ENCODE measurements at regions not wholly inside any gene's neighbourhood (a gene's known extent, or its start where the extent isn't known, plus 50 kb on each side); places are given as distances from the start of the nearest gene placed in this dataset.

DNA sequence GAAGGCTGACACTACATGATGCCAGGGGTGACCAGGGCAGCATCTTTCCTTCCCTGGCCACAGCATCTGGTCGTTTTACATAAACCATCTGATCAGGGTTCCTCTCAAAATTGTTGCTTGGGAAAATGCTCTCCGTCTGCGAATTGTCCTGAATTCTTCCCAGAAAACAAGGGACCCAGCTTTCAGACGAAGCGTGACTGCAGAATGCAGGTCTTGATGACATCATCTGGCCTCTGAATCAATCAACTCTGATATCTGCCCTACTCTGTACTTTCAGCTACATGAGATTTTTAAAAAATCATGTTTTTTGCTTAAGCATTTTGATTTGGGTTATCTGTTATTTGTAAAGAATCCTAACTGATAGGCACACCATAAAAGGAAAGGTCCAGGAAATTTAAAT is 246.6 kb upstream of the IRS2 start:
- intact Hi-C loops (cut with DNase I), result no loop called here
- Histone ChIP-seq H3K27ac (replicated peaks in 1 of 4) (no peak overlapping the region), H3K27me3 (no peaks in the 10 kb centered on the region), H3K4me1 (no peaks in the 10 kb centered on the region), H3K36me3 (no peaks in the 10 kb centered on the region), H3K4me3 (no peak overlapping the region), H3K9me3 (no peaks in the 10 kb centered on the region)
- WGBS, result 59% methylated on average over 5 of the region's 5 CpGs
- no peak for DNase-seq (ENCODE audit: extremely low spot score)
- TF ChIP-seq EP300 (IDR thresholded peaks at IDR 0.05) (no peak), POLR2A (IDR thresholded peaks at IDR 0.05; ENCODE audit: low read depth) (no peak), POLR2AphosphoS5 (IDR thresholded peaks at IDR 0.05) (no peak)
- TF ChIP-seq, protein P1, sequence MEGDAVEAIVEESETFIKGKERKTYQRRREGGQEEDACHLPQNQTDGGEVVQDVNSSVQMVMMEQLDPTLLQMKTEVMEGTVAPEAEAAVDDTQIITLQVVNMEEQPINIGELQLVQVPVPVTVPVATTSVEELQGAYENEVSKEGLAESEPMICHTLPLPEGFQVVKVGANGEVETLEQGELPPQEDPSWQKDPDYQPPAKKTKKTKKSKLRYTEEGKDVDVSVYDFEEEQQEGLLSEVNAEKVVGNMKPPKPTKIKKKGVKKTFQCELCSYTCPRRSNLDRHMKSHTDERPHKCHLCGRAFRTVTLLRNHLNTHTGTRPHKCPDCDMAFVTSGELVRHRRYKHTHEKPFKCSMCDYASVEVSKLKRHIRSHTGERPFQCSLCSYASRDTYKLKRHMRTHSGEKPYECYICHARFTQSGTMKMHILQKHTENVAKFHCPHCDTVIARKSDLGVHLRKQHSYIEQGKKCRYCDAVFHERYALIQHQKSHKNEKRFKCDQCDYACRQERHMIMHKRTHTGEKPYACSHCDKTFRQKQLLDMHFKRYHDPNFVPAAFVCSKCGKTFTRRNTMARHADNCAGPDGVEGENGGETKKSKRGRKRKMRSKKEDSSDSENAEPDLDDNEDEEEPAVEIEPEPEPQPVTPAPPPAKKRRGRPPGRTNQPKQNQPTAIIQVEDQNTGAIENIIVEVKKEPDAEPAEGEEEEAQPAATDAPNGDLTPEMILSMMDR (IDR thresholded peaks at IDR 0.05), result no peak

- no peak for DNase-seq (ENCODE audit: extremely low spot score)
- Histone ChIP-seq H3K36me3 (no peaks in the 10 kb centered on the region), H3K27ac (replicated peaks in 1 of 4) (no peak overlapping the region), H3K4me1 (no peaks in the 10 kb centered on the region), H3K9me3 (no peaks in the 10 kb centered on the region), H3K4me3 (no peak overlapping the region), H3K27me3 (no peaks in the 10 kb centered on the region)
- TF ChIP-seq POLR2AphosphoS5 (IDR thresholded peaks at IDR 0.05) (no peak), EP300 (IDR thresholded peaks at IDR 0.05) (no peak), POLR2A (IDR thresholded peaks at IDR 0.05; ENCODE audit: low read depth) (no peak)
- TF ChIP-seq, protein P1 (IDR thresholded peaks at IDR 0.05), result no peak
- WGBS, result 76% methylated on average over 7 of the region's 7 CpGs
- intact Hi-C loops (cut with DNase I), result no loop called here
Observed at GRCh38 chr13:110030394-110030928, 244.1 kb upstream of the IRS2 start.

- TF ChIP-seq EP300 (IDR thresholded peaks at IDR 0.05) (no peak), POLR2AphosphoS5 (IDR thresholded peaks at IDR 0.05) (no peak), POLR2A (IDR thresholded peaks at IDR 0.05; ENCODE audit: low read depth) (no peak)
- TF ChIP-seq, protein P1 (IDR thresholded peaks at IDR 0.05), result no peak
- H3K27me3 ChIP-seq, result no peaks in the 10 kb centered on the region
- H3K27ac ChIP-seq (replicated peaks in 1 of 4), result no peak overlapping the region
- no peak overlapping the region for H3K4me3 ChIP-seq
- 54% methylated on average over 7 of the region's 7 CpGs for WGBS
- intact Hi-C loops (cut with DNase I), result no loop called here
- H3K9me3 ChIP-seq, result no peaks in the 10 kb centered on the region
- H3K36me3 ChIP-seq, result no peaks in the 10 kb centered on the region
- DNase-seq (ENCODE audit: extremely low spot score), result no peak
- H3K4me1 ChIP-seq, result peaks cover 6 to 10% (median 9%) of the 10 kb centered on the region in 4 donors
Observed at GRCh38 chr13:110028838-110029621, 242.6 kb upstream of the IRS2 start.

- TF ChIP-seq, protein P1 (IDR thresholded peaks at IDR 0.05), result no peak
- TF ChIP-seq POLR2A (IDR thresholded peaks at IDR 0.05; ENCODE audit: low read depth) (no peak), EP300 (IDR thresholded peaks at IDR 0.05) (no peak), POLR2AphosphoS5 (IDR thresholded peaks at IDR 0.05) (no peak)
- Histone ChIP-seq H3K36me3 (no peaks in the 10 kb centered on the region), H3K27me3 (no peaks in the 10 kb centered on the region), H3K4me1 (peaks cover 13 to 17% (median 16%) of the 10 kb centered on the region in 4 donors), H3K4me3 (no peak overlapping the region), H3K27ac (replicated peaks in 1 of 4) (no peak overlapping the region), H3K9me3 (no peaks in the 10 kb centered on the region)
- whole genome bisulfite sequencing, result 62% methylated on average over 4 of the region's 4 CpGs
- DNase-seq (ENCODE audit: extremely low spot score), result no peak
- intact Hi-C loops (cut with DNase I), result no loop called here
Observed at GRCh38 chr13:110028311-110028710, 241.9 kb upstream of the IRS2 start.
